ENCODE measurements at regions not wholly inside any gene's neighbourhood (a gene's known extent, or its start where the extent isn't known, plus 50 kb on each side); places are given as distances from the start of the nearest gene placed in this dataset.
A peak's percentile ranks its signal among the peaks of the same experiment; 100 is the strongest.

GRCh38 chr4:186886759-186887158 is 163.1 kb upstream of the FAT1 start:
- no peak for DNase-seq (ENCODE audit: low read depth in 2 of 2)

GRCh38 chr4:186887291-186887700 is 163.6 kb upstream of the FAT1 start:
- no peak for DNase-seq (ENCODE audit: low read depth in 2 of 2)

DNA sequence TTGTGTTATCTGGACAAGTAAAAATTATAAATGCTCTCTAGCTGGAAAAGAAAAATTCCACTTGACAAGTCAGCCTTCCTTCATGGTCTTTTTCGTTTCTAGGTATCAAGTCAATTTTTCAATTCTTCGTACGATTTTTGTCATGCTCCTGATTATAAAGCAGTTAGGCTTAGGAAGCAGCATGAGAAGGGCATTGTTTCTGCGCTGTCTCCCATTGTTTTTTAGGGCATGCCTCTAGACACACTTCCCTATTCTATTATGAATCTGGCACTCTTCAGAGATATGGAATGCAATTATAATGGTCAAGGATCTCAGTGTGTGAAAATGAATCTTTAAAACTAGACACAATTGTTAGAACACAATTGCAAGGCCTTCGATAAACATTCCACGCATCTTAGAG is 164.1 kb upstream of the FAT1 start:
- no peak for DNase-seq (ENCODE audit: low read depth in 2 of 2)

DNA sequence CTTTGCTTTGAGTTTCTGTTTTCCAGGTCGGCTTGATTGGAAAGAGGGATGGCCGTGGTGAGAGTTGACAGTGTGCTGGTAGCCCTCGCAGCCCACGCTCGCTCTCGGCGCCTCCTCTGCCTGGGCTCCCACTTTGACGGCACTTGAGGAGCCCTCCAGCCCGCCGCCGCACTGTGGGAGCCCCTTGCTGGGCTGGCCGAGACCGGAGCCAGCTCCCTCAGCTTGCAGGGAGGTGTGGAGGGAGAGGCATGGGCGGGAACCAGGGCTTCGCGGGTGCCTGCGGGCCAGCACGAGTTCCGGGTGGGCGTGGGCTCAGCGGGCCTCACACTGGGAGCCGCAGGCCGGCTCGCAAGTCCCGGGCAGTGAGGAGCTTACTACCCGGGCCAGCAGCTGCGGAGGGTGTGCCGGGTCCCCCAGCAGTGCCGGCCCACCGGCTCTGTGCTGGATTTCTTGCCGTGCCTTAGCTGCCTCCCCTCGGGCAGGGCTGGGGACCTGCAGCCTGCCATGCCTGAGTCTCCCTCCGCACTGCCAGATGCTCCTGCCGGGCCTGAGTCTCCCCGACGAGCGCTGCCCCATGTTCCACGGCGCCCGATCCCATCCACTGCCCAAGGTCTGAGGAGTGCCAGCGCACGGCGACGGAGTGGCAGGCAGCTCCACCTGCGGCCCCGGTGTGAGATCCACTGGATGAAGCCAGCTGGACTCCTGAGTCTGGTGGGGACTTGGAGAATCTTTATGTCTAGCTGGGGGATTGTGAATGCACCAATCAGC is 166.4 kb upstream of the FAT1 start:
- no peak for DNase-seq (ENCODE audit: low read depth in 2 of 2)

- no peak for DNase-seq (ENCODE audit: low read depth in 2 of 2)
Observed at GRCh38 chr4:186891859-186892486, 168.3 kb upstream of the FAT1 start.

GRCh38 chr4:186898367-186898766 is 174.7 kb upstream of the FAT1 start:
- DNase-seq (ENCODE audit: low read depth in 2 of 2): no peak

GRCh38 chr4:186900232-186900900 is 176.7 kb upstream of the FAT1 start:
- peak in 1 of 2 donors; percentile 16 for DNase-seq (ENCODE audit: low read depth in 2 of 2)

DNA sequence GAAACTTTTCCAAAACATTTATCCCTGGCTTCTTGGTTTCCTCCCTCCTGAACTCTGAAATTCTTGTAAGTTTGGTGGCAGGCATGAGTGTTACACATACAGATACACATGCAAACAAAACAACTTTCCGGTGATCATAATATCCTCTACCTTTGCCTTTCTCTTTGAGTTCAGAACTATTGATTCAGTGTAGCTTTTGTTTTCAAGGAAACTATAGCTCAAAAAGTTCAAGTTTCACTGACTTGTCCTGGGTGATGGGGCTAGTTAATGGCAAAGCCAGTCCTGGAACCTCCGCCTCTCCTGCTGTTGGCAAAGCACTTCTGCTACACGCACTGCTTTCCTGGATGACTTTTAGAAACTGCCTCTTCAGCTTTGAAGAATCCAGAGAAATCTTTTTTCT is 177.3 kb upstream of the FAT1 start:
- no peak for DNase-seq (ENCODE audit: low read depth in 2 of 2)

- DNase-seq (ENCODE audit: low read depth in 2 of 2): no peak
Observed at GRCh38 chr4:186901850-186902249, 178.2 kb upstream of the FAT1 start.

DNA sequence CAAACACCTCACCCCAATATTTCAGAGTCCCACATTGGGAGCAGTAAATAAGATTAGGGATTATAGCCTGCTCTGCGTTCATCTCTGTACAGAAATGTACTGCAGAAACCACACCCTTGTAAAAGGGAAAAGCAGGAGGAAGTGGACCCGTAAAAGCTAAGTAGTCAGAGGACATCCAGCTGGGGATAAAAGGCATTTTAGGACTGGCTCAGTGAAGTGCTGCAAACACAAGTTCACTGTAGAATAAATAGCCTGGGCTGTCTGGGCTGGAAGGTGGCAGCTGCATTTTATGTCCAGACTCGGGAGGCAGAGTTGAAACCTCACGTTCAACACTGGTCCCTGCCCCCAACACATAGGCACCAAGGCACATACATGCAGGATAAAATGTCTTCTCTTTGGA is 178.7 kb upstream of the FAT1 start:
- no peak for DNase-seq (ENCODE audit: low read depth in 2 of 2)

- DNase-seq (ENCODE audit: low read depth in 2 of 2): no peak
Observed at GRCh38 chr4:186904101-186904500, 180.4 kb upstream of the FAT1 start.

GRCh38 chr4:186906722-186907121 is 183.1 kb upstream of the FAT1 start:
- DNase-seq (ENCODE audit: low read depth in 2 of 2): no peak

DNA sequence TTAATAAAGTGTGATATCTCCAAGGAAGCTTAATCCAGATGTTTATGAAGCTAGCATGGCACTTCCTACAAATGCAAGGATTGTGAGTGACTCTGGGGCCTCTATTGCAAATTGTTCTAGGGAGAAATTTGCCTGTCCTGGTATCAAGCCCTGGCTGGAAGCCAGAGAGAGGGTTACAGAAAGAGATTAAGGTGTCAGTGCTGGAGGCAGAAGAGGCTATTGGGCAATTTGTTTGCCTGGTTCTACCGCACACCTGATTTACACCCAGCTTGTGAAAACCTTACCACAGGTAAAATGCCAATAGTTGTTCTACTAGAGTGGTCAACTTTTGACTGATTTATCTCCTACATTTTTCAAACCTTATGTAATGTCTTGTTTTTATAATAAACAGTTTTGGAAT is 186.7 kb upstream of the FAT1 start:
- DNase-seq (ENCODE audit: low read depth in 2 of 2): no peak

GRCh38 chr4:186912606-186913005 is 188.9 kb upstream of the FAT1 start:
- no peak for DNase-seq (ENCODE audit: low read depth in 2 of 2)

DNA sequence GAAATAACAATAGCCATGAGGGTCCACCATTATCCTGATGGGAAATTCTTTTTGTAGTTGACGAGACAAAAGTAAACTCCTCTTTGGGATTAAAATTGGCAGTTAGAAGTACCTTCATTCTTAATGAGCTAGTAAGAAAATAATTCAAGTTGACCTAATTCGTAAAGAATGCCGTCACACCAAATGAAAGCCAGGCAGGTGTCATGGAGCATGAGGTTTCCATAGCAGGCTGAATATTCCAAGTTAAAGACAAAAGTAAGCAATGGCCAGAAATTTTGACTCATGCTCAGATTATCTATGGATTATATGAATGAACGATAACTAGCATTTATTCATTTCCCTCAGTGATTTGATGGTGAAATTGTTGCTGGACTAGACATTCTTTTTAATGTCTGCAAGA is 192.2 kb upstream of the FAT1 start:
- no peak for DNase-seq (ENCODE audit: low read depth in 2 of 2)

GRCh38 chr4:186917136-186917535 is 193.5 kb upstream of the FAT1 start:
- no peak for DNase-seq (ENCODE audit: low read depth in 2 of 2)

DNA sequence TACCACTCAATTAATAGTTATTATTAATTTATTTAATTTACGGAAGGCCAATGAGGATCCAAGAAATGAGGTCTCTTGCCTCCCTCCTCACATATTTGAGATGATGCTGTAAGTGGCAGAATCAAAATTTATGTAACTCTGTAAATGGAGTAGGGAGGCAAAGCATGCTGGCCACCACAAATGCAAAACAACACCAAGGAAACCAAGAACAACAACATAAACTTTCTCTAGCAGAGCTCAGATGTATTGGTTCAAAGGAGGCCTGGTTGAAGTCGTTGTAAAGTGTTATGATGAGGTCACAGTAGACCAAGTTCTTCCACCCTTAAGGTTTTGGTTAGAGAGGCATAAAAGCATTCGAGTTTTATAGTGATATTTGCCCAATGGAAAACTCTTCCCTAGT is 194.8 kb upstream of the FAT1 start:
- no peak for DNase-seq (ENCODE audit: low read depth in 2 of 2)

- no peak for DNase-seq (ENCODE audit: low read depth in 2 of 2)
Observed at GRCh38 chr4:186919340-186919739, 195.7 kb upstream of the FAT1 start.

DNA sequence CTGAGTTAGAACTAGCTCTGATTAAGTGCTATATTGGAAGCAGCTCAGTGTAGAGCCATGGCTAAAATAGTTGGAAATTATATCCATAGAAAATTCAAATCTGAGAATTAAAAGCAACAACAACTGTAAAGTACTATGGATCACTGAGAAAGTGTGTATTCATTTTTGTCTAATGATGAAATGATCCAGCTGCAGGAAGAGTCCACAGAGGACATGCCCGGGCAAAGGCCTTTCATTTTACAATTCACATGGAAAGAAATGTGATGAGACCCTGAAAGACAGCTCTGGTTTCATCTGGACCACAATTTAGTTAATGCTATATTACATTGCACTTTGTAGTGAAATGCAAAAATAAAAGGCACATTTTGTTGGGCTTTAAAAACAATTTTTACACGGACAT is 196.8 kb upstream of the FAT1 start:
- peak in 1 of 2 donors; percentile 5 for DNase-seq (ENCODE audit: low read depth in 2 of 2)

DNA sequence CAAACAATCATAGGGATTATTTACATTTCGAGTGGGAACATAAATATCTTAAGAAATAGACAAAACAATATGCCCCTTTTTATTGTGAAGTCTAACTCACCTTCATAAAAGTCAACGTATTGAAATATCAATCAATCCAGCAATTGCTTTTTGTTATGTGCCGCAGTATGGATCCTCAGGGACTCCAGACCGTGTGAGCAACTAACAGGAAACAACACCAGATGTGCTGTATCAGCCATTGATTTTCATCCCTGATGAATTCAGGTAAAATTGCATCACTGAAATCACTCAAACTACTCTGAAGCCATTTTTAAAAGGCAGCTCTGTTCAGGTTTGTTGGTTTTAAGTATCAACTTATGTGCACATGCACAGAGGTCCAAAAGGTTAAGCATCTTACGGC is 197.3 kb upstream of the FAT1 start:
- DNase-seq (ENCODE audit: low read depth in 2 of 2): no peak

DNA sequence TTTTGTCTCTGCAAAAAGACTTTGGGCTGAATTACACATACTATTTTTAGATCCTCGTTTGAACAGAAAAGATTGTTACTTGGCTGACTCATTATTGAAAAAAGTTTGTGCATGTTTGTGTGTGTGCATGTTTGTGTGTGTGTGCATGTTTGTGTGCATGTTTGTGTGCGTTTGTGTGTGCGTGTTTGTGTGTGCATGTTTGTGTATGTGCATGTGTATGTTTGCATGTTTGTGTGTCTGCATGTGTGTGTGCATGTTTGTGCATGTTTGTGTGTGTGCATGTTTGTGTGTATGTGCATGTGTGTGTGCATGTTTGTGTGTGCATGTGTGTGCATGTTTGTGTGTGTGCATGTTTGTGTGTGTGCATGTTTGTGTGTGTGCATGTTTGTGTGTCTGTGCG is 201.1 kb upstream of the FAT1 start:
- no peak for DNase-seq (ENCODE audit: low read depth in 2 of 2)

DNA sequence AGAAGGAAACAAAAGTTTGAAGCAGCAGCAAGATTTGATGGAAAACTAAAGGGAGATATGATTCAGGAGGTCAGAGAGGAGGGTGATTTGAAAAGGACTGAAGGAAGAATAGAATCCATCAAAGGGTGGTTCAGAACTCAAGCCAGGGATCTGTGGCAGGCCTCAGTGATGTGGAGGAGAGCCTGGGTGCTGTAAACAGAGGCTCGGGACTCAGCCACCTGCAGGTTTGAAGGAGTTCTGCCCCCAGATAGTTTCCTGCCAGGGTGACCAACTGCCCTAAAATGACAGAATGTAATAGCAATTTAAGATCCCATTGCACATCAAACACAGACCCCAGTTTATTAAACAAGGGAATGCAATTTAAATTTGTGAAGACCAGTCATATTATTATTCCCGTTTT is 204.0 kb upstream of the FAT1 start:
- DNase-seq (ENCODE audit: low read depth in 2 of 2): no peak

- no peak for DNase-seq (ENCODE audit: low read depth in 2 of 2)
Observed at GRCh38 chr4:186930024-186930423, 206.4 kb upstream of the FAT1 start.

Data from lung microvascular endothelial cell (primary cell).